Thoracic aorta (tissue), 2 donors: ENCODE measurements at regions not wholly inside any gene's neighbourhood (a gene's known extent, or its start where the extent isn't known, plus 50 kb on each side); places are given as distances from the start of the nearest gene placed in this dataset.

Experiments
- ATAC-seq: fragments of 150-250 bp; one replicate; pipeline ENCODE4 v1.8.0; 2017; ENCODE audit warnings: low read depth; ENCODE audit not compliant: insufficient number of reproducible peaks, low FRiP score
- DNase-seq: peaks from one replicate; pipeline ENCODE4 v3.0.0-alpha.2; 2020; ENCODE audit warnings: low spot score
- H3K27ac ChIP-seq, 2 donors: fragments of 200-600 bp; sonication (generic); 1 replicate in 1 of 2; 2 replicates in 1 of 2; pipeline ENCODE4 v1.5.1; 2016; ENCODE audit warnings: mild to moderate bottlenecking in 2 of 2, moderate library complexity in 2 of 2
- H3K27me3 ChIP-seq: fragments of 200-600 bp; sonication (generic); replicated peaks from 2 replicates; pipeline ENCODE4 v1.6.0; 2016; ENCODE audit warnings: mild to moderate bottlenecking; ENCODE audit not compliant: insufficient read depth
- H3K36me3 ChIP-seq: fragments of 200-600 bp; sonication (generic); one replicate; pipeline ENCODE4 v1.5.1; 2016
- H3K4me1 ChIP-seq, 2 donors: fragments of 200-600 bp; sonication (generic); 1 replicate in 1 of 2; 2 replicates in 1 of 2; pipeline versions ENCODE4 v1.5.1 to v1.6.0; 2016; ENCODE audit warnings: low read depth in 2 of 2, mild to moderate bottlenecking in 1 of 2; ENCODE audit not compliant: control insufficient read depth in 1 of 2
- H3K4me3 ChIP-seq: fragments of 200-600 bp; sonication (generic); 2 replicates; pipeline ENCODE4 v1.5.1; 2016; ENCODE audit warnings: mild to moderate bottlenecking
- H3K9me3 ChIP-seq: fragments of 200-600 bp; sonication (generic); 2 replicates; pipeline ENCODE4 v1.5.1; 2016
- CTCF ChIP-seq: fragments of 200-600 bp; sonication (generic); IDR thresholded peaks from one replicate; pipeline ENCODE4 v1.5.1; 2019; ENCODE audit warnings: antibody characterized with exemption

GRCh38 chr9:22286661-22287060 is 160.0 kb upstream of the DMRTA1 start:
- H3K9me3 ChIP-seq, result no peaks in the 10 kb centered on the region
- TF ChIP-seq CTCF, result no peak
- H3K4me1 ChIP-seq, result no peaks in the 10 kb centered on the region
- DNase-seq (no peak), ATAC-seq (no peak)
- no peak overlapping the region for H3K4me3 ChIP-seq
- H3K27ac ChIP-seq, result no peak overlapping the region
- H3K36me3 ChIP-seq, result no peaks in the 10 kb centered on the region
- H3K27me3 ChIP-seq, result no peaks in the 10 kb centered on the region

GRCh38 chr9:22288661-22289060 is 158.0 kb upstream of the DMRTA1 start:
- DNase-seq (no peak), ATAC-seq (no peak)
- no peaks in the 10 kb centered on the region for H3K9me3 ChIP-seq
- TF ChIP-seq CTCF, result no peak
- no peaks in the 10 kb centered on the region for H3K27me3 ChIP-seq
- no peak overlapping the region for H3K4me3 ChIP-seq
- H3K36me3 ChIP-seq, result no peaks in the 10 kb centered on the region
- no peaks in the 10 kb centered on the region for H3K4me1 ChIP-seq
- no peak overlapping the region for H3K27ac ChIP-seq

GRCh38 chr9:22307013-22307711 is 139.5 kb upstream of the DMRTA1 start:
- Histone ChIP-seq H3K27me3 (no peaks in the 10 kb centered on the region), H3K4me3 (no peak overlapping the region), H3K27ac (no peak overlapping the region), H3K4me1 (no peaks in the 10 kb centered on the region), H3K36me3 (no peaks in the 10 kb centered on the region), H3K9me3 (no peaks in the 10 kb centered on the region)
- no peak for DNase-seq
- ATAC-seq, result no peak
- peak; percentile 32 for TF ChIP-seq CTCF

GRCh38 chr9:22308177-22308576 is 138.4 kb upstream of the DMRTA1 start:
- Histone ChIP-seq H3K4me3 (no peak overlapping the region), H3K36me3 (no peaks in the 10 kb centered on the region), H3K9me3 (no peaks in the 10 kb centered on the region), H3K27ac (no peak overlapping the region), H3K27me3 (no peaks in the 10 kb centered on the region), H3K4me1 (no peaks in the 10 kb centered on the region)
- ATAC-seq, result no peak
- TF ChIP-seq CTCF, result no peak
- no peak for DNase-seq

- Histone ChIP-seq H3K27ac (no peak overlapping the region), H3K4me1 (no peaks in the 10 kb centered on the region), H3K27me3 (no peaks in the 10 kb centered on the region), H3K36me3 (no peaks in the 10 kb centered on the region), H3K4me3 (no peak overlapping the region), H3K9me3 (no peaks in the 10 kb centered on the region)
- no peak for DNase-seq
- ATAC-seq, result no peak
- TF ChIP-seq CTCF, result no peak
These were observed 130.0 kb upstream of the DMRTA1 start for GRCh38 chr9:22316645-22317044.
